SW 1271 (cell line): ENCODE measurements at regions not wholly inside any gene's neighbourhood (a gene's known extent, or its start where the extent isn't known, plus 50 kb on each side); places are given as distances from the start of the nearest gene placed in this dataset.
"Not testable (repeated sequence)": the region's sequence is repeated elsewhere in the genome, so short reads cannot be mapped to it uniquely, and the experiment has no call there.

Experiments used
- DNase-seq, 2 experiments: peaks; one replicate each; lab custom pipeline; 2025; lab: John Stamatoyannopoulos, UW

DNA sequence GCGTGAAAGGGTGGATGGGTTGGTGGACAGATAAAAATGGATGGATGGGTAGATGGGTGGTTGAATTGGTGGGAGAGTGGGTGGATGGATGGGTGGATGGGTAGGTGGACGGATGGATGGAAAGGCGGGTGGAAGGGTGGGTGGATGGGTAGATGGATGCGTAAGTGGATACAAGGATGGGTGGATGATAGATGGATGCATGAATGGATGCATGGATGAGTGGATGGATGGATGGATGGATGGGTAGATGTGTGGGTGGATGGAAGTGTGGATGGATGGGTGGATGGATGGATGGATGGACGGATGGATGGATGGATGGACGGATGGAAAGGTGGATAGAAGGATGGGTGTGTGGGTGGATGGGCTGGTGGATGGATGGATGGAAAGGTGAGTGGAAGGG lies 77.0 kb upstream of the GRK3 start:
- DNase-seq, result no peak

GRCh38 chr22:25488244-25489020 lies 76.0 kb upstream of the GRK3 start:
- DNase-seq, result peak; percentile 6 to 64

DNA sequence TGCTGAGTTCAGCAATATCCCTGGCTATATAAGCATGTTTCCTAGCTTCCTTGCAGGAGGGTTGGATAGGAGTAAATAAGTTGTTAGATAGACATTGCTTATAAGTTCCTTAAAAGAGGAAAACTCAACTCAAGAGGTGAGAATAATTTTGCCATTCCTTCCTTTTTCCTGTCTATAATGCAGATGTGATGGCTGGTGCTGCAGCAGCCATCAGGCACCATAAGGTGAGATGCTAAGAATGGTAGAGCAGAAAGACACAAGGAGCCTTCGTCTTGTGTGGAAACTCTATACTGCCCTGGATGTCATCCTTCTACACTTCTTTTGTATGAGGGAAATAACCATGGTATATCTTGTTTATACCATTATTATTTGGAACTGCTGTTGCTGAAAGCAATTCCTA lies 74.5 kb upstream of the GRK3 start:
- no peak for DNase-seq

DNA sequence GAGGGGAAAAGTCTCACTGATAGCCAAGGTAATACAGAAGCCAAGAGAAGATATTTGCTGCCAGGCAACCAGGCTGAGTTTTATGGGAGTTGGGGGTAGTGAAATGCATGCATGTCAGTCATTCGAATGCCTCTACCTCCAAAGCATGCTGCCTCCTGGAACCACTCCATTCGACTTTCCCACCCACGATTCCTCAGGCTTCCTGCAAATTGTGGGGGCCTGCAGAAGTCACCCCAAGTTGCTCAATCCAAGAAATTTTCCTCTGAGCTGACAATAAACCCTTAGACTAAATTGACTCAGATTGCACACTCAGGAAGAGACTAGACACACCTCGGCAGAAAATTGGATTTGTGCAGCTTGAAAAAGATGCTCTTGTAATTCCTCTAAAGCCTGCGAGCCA lies 73.6 kb upstream of the GRK3 start:
- DNase-seq, result no peak

DNA sequence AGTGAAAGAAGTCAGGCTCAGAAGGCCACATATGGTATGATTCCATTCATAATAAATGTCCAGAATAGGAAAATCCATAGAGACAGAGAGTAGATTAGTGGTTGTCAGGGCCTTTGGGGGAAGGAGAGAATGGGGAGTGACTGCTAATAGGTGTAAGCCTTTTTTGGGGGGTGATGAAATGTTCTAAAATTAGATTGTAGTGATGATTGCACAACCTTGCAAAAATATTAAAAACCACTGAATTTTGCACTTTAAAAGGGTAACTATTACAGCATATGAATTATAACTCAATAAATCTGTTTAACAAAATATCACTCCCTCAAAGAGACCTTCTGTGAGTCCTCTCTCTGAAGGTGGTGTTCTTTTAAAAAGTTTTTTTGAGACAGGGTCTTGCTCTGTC lies 72.3 kb upstream of the GRK3 start:
- no peak for DNase-seq

DNA sequence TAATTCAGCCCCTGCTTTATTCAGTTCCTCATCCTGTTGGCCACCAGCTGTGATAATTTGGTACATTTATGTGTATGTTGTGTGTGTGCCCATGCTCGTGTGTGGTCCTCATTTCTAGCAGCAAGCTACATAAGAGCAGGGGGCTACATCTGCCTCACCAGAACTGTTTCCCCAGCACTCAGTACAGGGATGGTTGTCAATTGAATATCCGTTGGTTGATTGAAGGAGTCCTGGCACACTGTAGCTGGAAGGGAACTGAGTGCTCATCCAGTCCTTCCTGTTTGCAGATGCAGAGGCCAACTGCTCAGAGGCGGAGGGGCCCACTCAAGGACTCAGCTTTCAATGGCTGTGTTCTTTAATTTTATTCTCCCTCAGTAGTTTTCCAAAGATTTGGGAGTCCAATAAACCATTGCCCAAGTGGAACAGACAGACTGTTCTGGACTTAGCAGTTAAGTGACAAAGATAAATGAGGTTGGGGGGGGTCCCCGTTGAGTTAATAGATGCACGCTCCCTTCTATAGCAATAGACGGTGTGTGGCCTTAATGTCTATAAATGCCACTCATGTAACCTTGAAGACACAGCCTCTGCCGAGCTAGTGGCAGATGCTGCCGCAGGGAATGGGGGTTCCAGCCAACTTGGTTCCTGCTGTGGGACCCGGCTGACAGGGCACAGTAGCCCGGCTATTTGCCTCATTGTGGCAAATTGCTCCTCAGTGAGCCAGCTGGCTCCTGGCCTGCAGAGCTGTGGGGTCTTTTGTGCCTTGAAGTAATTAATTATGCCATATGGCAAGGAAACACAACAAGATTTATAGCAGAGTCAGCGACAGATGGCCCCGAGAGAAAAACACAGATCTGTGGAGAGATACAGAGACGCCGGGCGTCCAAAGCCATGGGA lies 71.4 kb upstream of the GRK3 start:
- no peak for DNase-seq

- no peak for DNase-seq
Measured at GRCh38 chr22:25493794-25494193, 70.7 kb upstream of the GRK3 start.

DNA sequence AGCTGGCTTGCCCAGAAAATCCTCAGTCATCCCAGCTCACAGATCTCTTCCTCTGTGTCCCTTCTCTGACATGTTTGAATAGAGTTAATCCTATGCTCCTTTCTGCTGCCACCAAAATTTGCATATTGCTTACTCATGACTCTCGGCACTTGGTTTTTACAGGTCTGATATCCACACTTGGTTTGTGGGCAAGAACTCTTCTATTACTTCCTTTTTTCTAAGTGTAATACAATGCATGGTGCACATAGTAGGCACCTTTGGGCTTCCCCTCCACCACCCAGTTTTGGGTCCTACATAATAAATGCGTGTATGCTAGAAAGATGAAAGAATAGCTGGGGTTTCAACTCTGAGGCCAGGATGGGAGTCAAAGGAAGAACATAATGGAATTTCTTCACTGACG lies 69.7 kb upstream of the GRK3 start:
- no peak for DNase-seq

- no peak for DNase-seq
Measured at GRCh38 chr22:25495285-25495684, 69.2 kb upstream of the GRK3 start.

DNA sequence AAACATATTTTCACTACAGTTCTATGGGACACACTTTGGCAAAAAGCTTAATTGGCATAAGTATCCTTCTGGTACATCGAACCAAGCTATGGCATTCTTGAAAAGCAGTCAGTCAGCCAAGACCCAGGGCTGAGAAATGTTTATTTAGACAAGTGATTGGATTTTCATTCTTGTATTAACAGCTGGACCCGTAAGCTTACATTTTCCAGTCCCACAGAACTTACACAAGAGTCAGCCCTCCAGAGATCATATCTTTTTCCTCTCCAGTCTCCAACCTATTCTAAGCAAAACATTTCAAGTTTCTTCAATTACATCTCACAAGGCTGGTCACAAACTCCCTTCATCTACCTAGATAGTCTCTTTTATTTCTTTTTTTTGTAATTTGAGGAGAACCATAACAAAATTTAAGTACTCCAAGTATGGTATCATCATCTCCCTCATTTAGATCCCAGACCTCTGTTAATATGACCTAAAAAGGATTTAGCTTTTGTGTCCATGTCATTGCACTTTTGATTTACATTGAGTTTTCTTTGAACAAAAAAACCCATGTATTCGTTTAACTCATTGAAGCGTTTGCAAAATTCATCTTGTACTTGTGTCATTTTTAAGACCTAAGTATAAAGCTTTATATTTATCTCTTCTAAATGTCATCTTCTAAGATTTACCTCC lies 67.9 kb upstream of the GRK3 start:
- DNase-seq, result no peak

GRCh38 chr22:25497181-25497641 lies 67.3 kb upstream of the GRK3 start:
- DNase-seq, result no peak

DNA sequence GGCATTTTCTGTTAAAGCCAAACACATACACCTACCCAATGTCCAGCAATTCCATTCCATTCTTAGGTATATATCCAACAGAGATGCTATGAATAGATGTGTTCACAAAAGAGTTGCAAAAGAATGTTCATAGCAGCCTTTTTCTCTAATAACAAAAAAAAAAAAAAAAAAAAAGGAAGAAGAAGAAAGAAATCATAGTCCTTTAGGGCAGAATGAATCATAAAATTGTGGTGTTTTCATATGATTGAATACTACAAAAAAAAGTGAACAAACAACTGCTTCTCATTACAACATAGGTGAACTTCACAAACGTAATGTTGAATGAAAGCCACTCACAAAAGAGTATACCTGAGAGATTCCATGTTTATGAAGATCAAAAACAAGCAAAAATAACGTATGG lies 66.8 kb upstream of the GRK3 start:
- no peak for DNase-seq

DNA sequence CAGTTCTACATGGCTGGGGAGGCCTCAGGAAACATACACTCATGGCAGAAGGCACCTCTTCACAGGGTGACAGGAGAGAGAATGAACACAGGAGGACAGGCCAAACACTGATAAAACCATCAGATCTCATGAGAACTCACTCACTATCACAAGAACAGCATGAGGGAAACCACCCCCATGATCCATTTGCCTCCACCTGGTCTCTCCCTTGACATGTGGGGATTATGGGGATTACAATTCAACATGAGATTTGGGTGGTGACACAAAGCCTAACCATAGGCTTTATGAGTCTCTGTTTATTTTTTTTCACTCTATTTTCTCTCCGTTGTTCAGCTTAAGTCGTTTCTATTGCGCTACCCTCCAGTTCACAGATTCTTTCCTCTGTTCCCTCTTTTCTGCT lies 63.8 kb upstream of the GRK3 start:
- DNase-seq, result not testable (repeated sequence)

DNA sequence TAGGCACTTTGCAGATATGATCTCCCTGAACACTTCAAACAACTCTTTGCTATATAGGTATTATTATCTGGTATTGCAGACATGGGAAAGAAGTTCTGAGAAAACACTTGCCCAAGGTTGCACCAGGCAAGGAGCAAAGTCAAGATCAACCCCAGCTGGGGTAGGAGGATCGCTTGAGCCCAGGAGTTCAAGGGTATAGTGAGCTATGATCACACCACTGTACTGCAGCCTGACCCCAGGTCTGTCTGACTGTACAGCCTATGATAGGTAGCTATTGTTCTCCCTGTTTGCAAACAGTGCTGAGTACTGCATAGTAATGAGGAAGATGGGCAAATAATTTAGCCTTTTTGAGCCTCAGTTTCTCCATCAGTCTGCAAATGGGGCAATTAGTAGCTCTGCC lies 60.5 kb upstream of the GRK3 start:
- not testable (repeated sequence) for DNase-seq

DNA sequence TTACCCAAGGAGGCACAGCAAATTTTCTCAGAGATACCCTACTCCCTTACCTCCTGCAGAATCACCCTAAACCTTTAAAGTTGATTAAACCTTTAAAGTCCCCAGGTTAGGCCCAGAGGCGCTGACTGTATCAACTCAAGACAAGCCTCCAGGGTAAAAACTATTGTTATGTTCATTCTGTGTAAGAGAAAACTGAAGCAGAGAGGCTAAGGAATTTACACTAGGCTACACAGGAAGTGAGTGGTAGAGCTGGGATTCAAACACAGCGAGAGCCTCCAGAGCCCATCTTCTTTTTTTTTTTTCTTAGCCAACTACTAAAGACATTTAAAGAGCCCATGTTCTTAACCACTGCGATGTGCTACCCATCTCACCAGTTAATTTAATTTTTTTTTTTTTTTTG lies 56.3 kb upstream of the GRK3 start:
- no peak for DNase-seq

DNA sequence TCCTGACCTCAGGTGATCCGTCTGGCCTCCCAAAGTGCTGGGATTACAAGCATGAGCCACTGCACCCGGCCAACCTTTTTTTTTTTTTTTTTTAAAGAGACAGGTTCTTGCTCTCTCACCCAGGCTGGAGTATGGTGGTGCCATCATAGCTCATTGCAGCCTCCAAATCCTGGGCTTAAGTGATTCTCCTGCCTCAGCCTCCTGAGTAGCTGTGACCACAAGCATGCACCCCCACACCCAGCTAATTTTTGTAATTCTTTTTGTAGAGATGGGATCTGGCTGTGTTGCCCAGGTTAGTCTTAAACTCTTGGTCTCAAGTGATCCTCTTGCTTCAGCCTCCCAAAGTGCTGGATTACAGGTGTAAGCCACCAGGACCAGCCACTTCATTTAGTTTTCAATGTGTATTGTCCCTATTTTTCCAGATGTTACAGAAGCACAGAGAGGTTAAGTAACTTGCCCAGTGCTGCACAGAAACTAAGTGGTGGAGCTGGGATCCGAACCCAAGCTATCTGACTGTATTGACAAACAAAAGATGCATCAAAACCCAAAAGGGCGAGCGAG lies 55.6 kb upstream of the GRK3 start:
- no peak for DNase-seq

GRCh38 chr22:25509374-25509791 lies 55.1 kb upstream of the GRK3 start:
- DNase-seq, result no peak

GRCh38 chr22:25510876-25511275 lies 53.6 kb upstream of the GRK3 start:
- no peak for DNase-seq

DNA sequence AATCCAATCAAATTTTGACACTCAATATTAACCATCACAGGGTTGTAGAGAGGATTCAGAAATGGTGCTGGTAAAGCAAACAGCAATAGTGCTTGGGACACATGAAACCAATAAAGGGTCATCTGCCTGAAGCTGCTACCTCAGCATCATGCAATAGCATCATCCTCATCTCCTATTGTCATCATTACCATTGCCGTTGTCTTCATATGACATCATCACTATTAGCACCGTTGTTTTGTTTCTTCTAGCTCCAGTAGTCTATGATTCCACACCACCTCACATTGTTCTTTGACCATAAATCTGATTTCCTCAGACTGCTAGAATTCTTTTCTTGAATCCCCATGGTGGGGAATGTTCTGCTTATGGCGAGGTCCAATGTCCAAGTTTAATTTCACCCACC lies 52.8 kb upstream of the GRK3 start:
- no peak for DNase-seq

DNA sequence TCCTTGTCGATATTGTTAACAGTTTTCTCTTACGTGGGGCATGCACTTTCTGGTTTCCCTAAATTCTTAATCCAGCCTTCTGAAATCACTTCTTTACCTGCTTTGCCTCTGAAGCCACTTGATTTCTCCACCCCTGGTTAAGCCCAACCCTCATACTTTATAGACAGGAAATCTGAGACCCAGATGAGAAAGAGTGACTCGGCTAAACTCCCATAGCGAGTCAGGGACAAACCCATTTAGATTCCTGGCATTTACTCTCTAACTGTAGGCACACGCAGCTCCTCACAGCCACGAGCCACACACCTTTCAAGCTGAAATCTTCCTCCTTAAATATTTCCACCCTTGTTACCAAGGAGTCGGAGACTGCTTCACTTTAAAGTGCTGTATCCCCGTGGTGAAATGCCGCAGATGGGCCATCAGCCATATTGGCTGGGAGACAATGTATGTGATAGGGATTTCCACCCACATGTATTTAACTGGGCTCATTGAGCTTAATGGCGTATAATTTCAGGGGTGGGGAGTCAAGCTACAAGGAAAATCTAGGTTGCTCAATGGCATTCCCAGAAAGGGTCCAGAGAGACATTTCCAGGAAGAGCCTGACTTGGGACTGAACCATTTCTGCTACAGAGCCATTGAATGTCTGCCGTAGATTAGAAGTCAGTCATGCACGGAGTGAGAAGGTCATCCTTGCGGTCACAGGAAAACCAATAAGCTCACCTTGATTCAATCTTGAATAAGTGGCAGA lies 49.9 kb upstream of the GRK3 start:
- no peak for DNase-seq
